IMR-90 (cell line): ENCODE measurements at regions not wholly inside any gene's neighbourhood (a gene's known extent, or its start where the extent isn't known, plus 50 kb on each side); places are given as distances from the start of the nearest gene placed in this dataset.

ENCODE experiments used
- BHLHE40 ChIP-seq: fragments of 150-350 bp; IDR thresholded peaks from 2 replicates; pipeline ENCODE4 v1.6.1; 2016; ENCODE audit warnings: mild to moderate bottlenecking, low read depth, low read length
- CEBPB ChIP-seq: IDR thresholded peaks from 2 replicates; pipeline ENCODE4 v1.6.1; 2012; ENCODE audit warnings: low read depth, low read length, improper control_type of control experiment
- CTCF ChIP-seq: conservative IDR thresholded peaks from 2 replicates; pipeline ENCODE4 v1.5.1; 2012; ENCODE audit warnings: mild to moderate bottlenecking, low read depth, low read length, improper control_type of control experiment
- ELK1 ChIP-seq: fragments of 150-350 bp; IDR thresholded peaks from 2 replicates; pipeline ENCODE4 v1.6.1; 2016; ENCODE audit warnings: low read depth, mild to moderate bottlenecking, low read length, moderate library complexity, borderline replicate concordance
- MAFK ChIP-seq: IDR thresholded peaks from 2 replicates; pipeline ENCODE4 v1.6.1; 2012; ENCODE audit warnings: low read depth, low read length, improper control_type of control experiment
- MAZ ChIP-seq: IDR thresholded peaks from 2 replicates; pipeline ENCODE4 v1.6.1; 2012; ENCODE audit warnings: low read depth, mild to moderate bottlenecking, low read length, improper control_type of control experiment, moderate library complexity, borderline replicate concordance
- MXI1 ChIP-seq: IDR thresholded peaks from 2 replicates; pipeline ENCODE4 v1.6.1; 2012; ENCODE audit warnings: low read depth, mild to moderate bottlenecking, low read length, moderate library complexity, borderline replicate concordance
- POLR2A ChIP-seq: IDR thresholded peaks from 2 replicates; pipeline ENCODE4 v1.6.1; 2012; ENCODE audit warnings: mild to moderate bottlenecking, low read depth, low read length
- RCOR1 ChIP-seq: IDR thresholded peaks from 2 replicates; pipeline ENCODE4 v1.6.1; 2012; ENCODE audit warnings: mild to moderate bottlenecking, low read length, improper control_type of control experiment; ENCODE audit not compliant: insufficient replicate concordance

DNA sequence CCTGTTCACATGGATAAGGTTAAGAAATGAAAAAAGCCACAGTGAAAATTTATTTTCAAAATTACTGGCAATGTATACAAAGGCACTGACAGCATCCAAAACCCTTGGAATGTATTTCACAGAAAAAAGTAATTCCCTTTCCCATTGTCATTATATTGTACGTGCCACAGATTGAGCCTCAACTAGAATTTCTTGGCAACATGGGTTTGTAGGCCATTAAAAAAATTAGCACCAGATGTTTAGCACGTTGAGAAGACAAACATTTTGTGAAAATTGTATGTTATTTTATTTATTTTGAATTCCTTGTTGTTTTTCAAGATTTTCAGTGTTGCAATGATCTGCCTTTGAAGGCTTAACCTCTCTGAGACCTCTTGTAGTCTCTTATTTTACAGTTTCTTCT, 76.3 kb upstream of the EPHB3 start:
- TF ChIP-seq CTCF (no peak), CEBPB (no peak), ELK1 (no peak), POLR2A (no peak), MXI1 (no peak), MAZ (no peak), BHLHE40 (no peak), MAFK (no peak), RCOR1 (no peak)
